ENCODE measurements at regions not wholly inside any gene's neighbourhood (a gene's known extent, or its start where the extent isn't known, plus 50 kb on each side); places are given as distances from the start of the nearest gene placed in this dataset.

GRCh38 chr9:73264631-73265030 lies 113.0 kb downstream of the ANXA1 start:
- H3K9me2 ChIP-seq (ENCODE audit: low read depth, low read length): no peaks in the 10 kb centered on the region
- no peaks in the 10 kb centered on the region for H3F3A ChIP-seq (ENCODE audit: insufficient read depth, low read length)
- no peak overlapping the region for H3K9ac ChIP-seq (ENCODE audit: low read length)
- H3K79me2 ChIP-seq (ENCODE audit: insufficient read depth, low read length): no peaks in the 10 kb centered on the region
- no peak overlapping the region for H3K4me3 ChIP-seq (ENCODE audit: low read depth, low read length, poor library complexity, severe bottlenecking)
- no peaks in the 10 kb centered on the region for H3K9me3 ChIP-seq (ENCODE audit: low read length)
- H3K36me3 ChIP-seq (ENCODE audit: insufficient read depth, low read length): no peaks in the 10 kb centered on the region
- H4K20me1 ChIP-seq (ENCODE audit: insufficient read depth, low read length): no peaks in the 10 kb centered on the region
- H2AFZ ChIP-seq (ENCODE audit: low read length): no peak overlapping the region
- no peak for TF ChIP-seq CTCF (IDR thresholded peaks at IDR 0.05; ENCODE audit: low read length)
- no peak for TF ChIP-seq EZH2 (IDR thresholded peaks at IDR 0.05; ENCODE audit: borderline replicate concordance, low read length)
- H3K27ac ChIP-seq (ENCODE audit: low read depth, low read length, poor library complexity, severe bottlenecking): no peak overlapping the region
- no peaks in the 10 kb centered on the region for H3K27me3 ChIP-seq (ENCODE audit: insufficient read depth, low read length)
- H3K4me1 ChIP-seq (ENCODE audit: insufficient read depth, low read length, severe bottlenecking): no peaks in the 10 kb centered on the region
- no peak overlapping the region for H3K4me2 ChIP-seq (ENCODE audit: low read length)

- no peak overlapping the region for H3K4me2 ChIP-seq (ENCODE audit: low read length)
- H3K36me3 ChIP-seq (ENCODE audit: insufficient read depth, low read length): no peaks in the 10 kb centered on the region
- no peaks in the 10 kb centered on the region for H3K4me1 ChIP-seq (ENCODE audit: insufficient read depth, low read length, severe bottlenecking)
- no peaks in the 10 kb centered on the region for H3K79me2 ChIP-seq (ENCODE audit: insufficient read depth, low read length)
- TF ChIP-seq EZH2 (IDR thresholded peaks at IDR 0.05; ENCODE audit: borderline replicate concordance, low read length): no peak
- no peak for TF ChIP-seq CTCF (IDR thresholded peaks at IDR 0.05; ENCODE audit: low read length)
- no peaks in the 10 kb centered on the region for H3K9me3 ChIP-seq (ENCODE audit: low read length)
- no peaks in the 10 kb centered on the region for H3K27me3 ChIP-seq (ENCODE audit: insufficient read depth, low read length)
- no peaks in the 10 kb centered on the region for H4K20me1 ChIP-seq (ENCODE audit: insufficient read depth, low read length)
- no peak overlapping the region for H2AFZ ChIP-seq (ENCODE audit: low read length)
- no peaks in the 10 kb centered on the region for H3K9me2 ChIP-seq (ENCODE audit: low read depth, low read length)
- H3K9ac ChIP-seq (ENCODE audit: low read length): no peak overlapping the region
- H3F3A ChIP-seq (ENCODE audit: insufficient read depth, low read length): no peaks in the 10 kb centered on the region
- no peak overlapping the region for H3K27ac ChIP-seq (ENCODE audit: low read depth, low read length, poor library complexity, severe bottlenecking)
- H3K4me3 ChIP-seq (ENCODE audit: low read depth, low read length, poor library complexity, severe bottlenecking): no peak overlapping the region
These were observed 114.2 kb downstream of the ANXA1 start for GRCh38 chr9:73265876-73266275.

GRCh38 chr9:73269430-73270101 lies 117.9 kb downstream of the ANXA1 start:
- no peak overlapping the region for H3K9ac ChIP-seq (ENCODE audit: low read length)
- no peak overlapping the region for H3K4me3 ChIP-seq (ENCODE audit: low read depth, low read length, poor library complexity, severe bottlenecking)
- no peaks in the 10 kb centered on the region for H3F3A ChIP-seq (ENCODE audit: insufficient read depth, low read length)
- no peaks in the 10 kb centered on the region for H3K9me2 ChIP-seq (ENCODE audit: low read depth, low read length)
- no peak overlapping the region for H2AFZ ChIP-seq (ENCODE audit: low read length)
- no peak overlapping the region for H3K27ac ChIP-seq (ENCODE audit: low read depth, low read length, poor library complexity, severe bottlenecking)
- no peaks in the 10 kb centered on the region for H4K20me1 ChIP-seq (ENCODE audit: insufficient read depth, low read length)
- no peaks in the 10 kb centered on the region for H3K4me1 ChIP-seq (ENCODE audit: insufficient read depth, low read length, severe bottlenecking)
- H3K79me2 ChIP-seq (ENCODE audit: insufficient read depth, low read length): no peaks in the 10 kb centered on the region
- peak; percentile 37; the same call in 1 of the 2 replicates for TF ChIP-seq CTCF (IDR thresholded peaks at IDR 0.05; ENCODE audit: low read length)
- TF ChIP-seq EZH2 (IDR thresholded peaks at IDR 0.05; ENCODE audit: borderline replicate concordance, low read length): no peak
- no peaks in the 10 kb centered on the region for H3K27me3 ChIP-seq (ENCODE audit: insufficient read depth, low read length)
- no peaks in the 10 kb centered on the region for H3K36me3 ChIP-seq (ENCODE audit: insufficient read depth, low read length)
- H3K4me2 ChIP-seq (ENCODE audit: low read length): no peak overlapping the region
- no peaks in the 10 kb centered on the region for H3K9me3 ChIP-seq (ENCODE audit: low read length)
